Activated T-cell treated with anti-CD3 and anti-CD28 coated beads for 48 hours (primary cell): ENCODE measurements at regions not wholly inside any gene's neighbourhood (a gene's known extent, or its start where the extent isn't known, plus 50 kb on each side); places are given as distances from the start of the nearest gene placed in this dataset.

ENCODE experiments used
- DNase-seq: peaks from one replicate; pipeline ENCODE4 v3.0.0-alpha.2; 2020; ENCODE audit warnings: low read depth

- no peak for DNase-seq
Measured at GRCh38 chr12:24223926-24224325, 274.5 kb upstream of the SOX5 start.

- DNase-seq, result no peak
Measured at GRCh38 chr12:24222968-24223367, 273.5 kb upstream of the SOX5 start.

- no peak for DNase-seq
Measured at GRCh38 chr12:24212496-24212895, 263.0 kb upstream of the SOX5 start.

- DNase-seq, result no peak
Measured at GRCh38 chr12:24206621-24207020, 257.2 kb upstream of the SOX5 start.

- DNase-seq, result no peak
Measured at GRCh38 chr12:24201258-24201970, 251.9 kb upstream of the SOX5 start.

GRCh38 chr12:24200010-24200409 lies 250.5 kb upstream of the SOX5 start:
- DNase-seq, result no peak

- DNase-seq, result no peak
Measured at GRCh38 chr12:24198936-24199671, 249.6 kb upstream of the SOX5 start.

- no peak for DNase-seq
Measured at GRCh38 chr12:24198070-24198469, 248.6 kb upstream of the SOX5 start.

- DNase-seq, result no peak
Measured at GRCh38 chr12:24197532-24197931, 248.1 kb upstream of the SOX5 start.

- no peak for DNase-seq
Measured at GRCh38 chr12:24195063-24195462, 245.6 kb upstream of the SOX5 start.

GRCh38 chr12:24191117-24191516 lies 241.6 kb upstream of the SOX5 start:
- no peak for DNase-seq

GRCh38 chr12:24185782-24186181 lies 236.3 kb upstream of the SOX5 start:
- DNase-seq, result no peak

- no peak for DNase-seq
Measured at GRCh38 chr12:24177889-24178288, 228.4 kb upstream of the SOX5 start.

- DNase-seq, result no peak
Measured at GRCh38 chr12:24175929-24176328, 226.5 kb upstream of the SOX5 start.

GRCh38 chr12:24175284-24175683 lies 225.8 kb upstream of the SOX5 start:
- no peak for DNase-seq

- DNase-seq, result no peak
Measured at GRCh38 chr12:24173067-24173466, 223.6 kb upstream of the SOX5 start.

GRCh38 chr12:24172773-24173066 lies 223.2 kb upstream of the SOX5 start:
- DNase-seq, result no peak

- DNase-seq, result no peak
Measured at GRCh38 chr12:24172031-24172772, 222.7 kb upstream of the SOX5 start.

GRCh38 chr12:24155042-24155441 lies 205.6 kb upstream of the SOX5 start:
- no peak for DNase-seq

- DNase-seq, result no peak
Measured at GRCh38 chr12:24153079-24153478, 203.6 kb upstream of the SOX5 start.

- DNase-seq, result no peak
Measured at GRCh38 chr12:24152270-24152669, 202.8 kb upstream of the SOX5 start.

- no peak for DNase-seq
Measured at GRCh38 chr12:24143928-24144327, 194.5 kb upstream of the SOX5 start.

GRCh38 chr12:24139035-24139434 lies 189.6 kb upstream of the SOX5 start:
- DNase-seq, result no peak
